HG02571 (cell line): ENCODE measurements at regions not wholly inside any gene's neighbourhood (a gene's known extent, or its start where the extent isn't known, plus 50 kb on each side); places are given as distances from the start of the nearest gene placed in this dataset.

Experiments used
- ATAC-seq: cut with Tn5 transposase; IDR thresholded peaks from one replicate; pipeline ENCODE4 v1.9.1; 2021; ENCODE audit warnings: mild to moderate bottlenecking, moderate library complexity; ENCODE audit not compliant: unreplicated experiment

GRCh38 chr5:38101897-38102296 lies 156.5 kb upstream of the EGFLAM start:
- no peak for ATAC-seq

GRCh38 chr5:38099205-38100168 lies 158.9 kb upstream of the EGFLAM start:
- no peak for ATAC-seq

- ATAC-seq, result no peak
Observed at GRCh38 chr5:38094889-38095288, 163.5 kb upstream of the EGFLAM start.

GRCh38 chr5:38093855-38094254 lies 164.5 kb upstream of the EGFLAM start:
- no peak for ATAC-seq

GRCh38 chr5:38086777-38087176 lies 171.6 kb upstream of the EGFLAM start:
- no peak for ATAC-seq

GRCh38 chr5:38079620-38080402 lies 178.5 kb upstream of the EGFLAM start:
- ATAC-seq, result no peak

GRCh38 chr5:38078161-38078560 lies 180.2 kb upstream of the EGFLAM start:
- ATAC-seq, result no peak

- ATAC-seq, result no peak
Observed at GRCh38 chr5:38077652-38078051, 180.7 kb upstream of the EGFLAM start.

GRCh38 chr5:38071831-38072694 lies 186.3 kb upstream of the EGFLAM start:
- no peak for ATAC-seq

GRCh38 chr5:38070304-38070950 lies 187.9 kb upstream of the EGFLAM start:
- no peak for ATAC-seq

- ATAC-seq, result no peak
Observed at GRCh38 chr5:38069360-38069759, 189.0 kb upstream of the EGFLAM start.

GRCh38 chr5:38060354-38060753 lies 198.0 kb upstream of the EGFLAM start:
- no peak for ATAC-seq

- no peak for ATAC-seq
Observed at GRCh38 chr5:38059876-38060275, 198.5 kb upstream of the EGFLAM start.

- no peak for ATAC-seq
Observed at GRCh38 chr5:38051711-38052511, 206.4 kb upstream of the EGFLAM start.

GRCh38 chr5:38048400-38048799 lies 208.6 kb upstream of the GDNF start:
- no peak for ATAC-seq

GRCh38 chr5:38046103-38046502 lies 206.3 kb upstream of the GDNF start:
- ATAC-seq, result no peak

GRCh38 chr5:38045446-38045845 lies 205.6 kb upstream of the GDNF start:
- ATAC-seq, result no peak

GRCh38 chr5:38039826-38040225 lies 200.0 kb upstream of the GDNF start:
- ATAC-seq, result no peak

GRCh38 chr5:38039091-38039490 lies 199.2 kb upstream of the GDNF start:
- ATAC-seq, result no peak

- no peak for ATAC-seq
Observed at GRCh38 chr5:38036765-38037164, 196.9 kb upstream of the GDNF start.
